GM23338 (cell line): ENCODE measurements at regions not wholly inside any gene's neighbourhood (a gene's known extent, or its start where the extent isn't known, plus 50 kb on each side); places are given as distances from the start of the nearest gene placed in this dataset.

Experiments used
- ATAC-seq: fragments of 200-7000 bp; cut with Tn5 transposase; 3 replicates; pipeline ENCODE4 v1.9.1; 2020
- DNase-seq: peaks from one replicate; pipeline ENCODE4 v3.0.0-alpha.2; 2015; ENCODE audit warnings: low spot score
- H2AFZ ChIP-seq: fragments of 200-600 bp; sonication (generic); 2 replicates; pipeline ENCODE4 v1.8.0; 2016; ENCODE audit warnings: antibody characterized with exemption, mild to moderate bottlenecking, moderate library complexity
- H3F3A ChIP-seq: fragments of 200-600 bp; sonication (generic); replicated peaks from 2 replicates; pipeline ENCODE4 v1.8.0; 2017; ENCODE audit warnings: antibody characterized with exemption, mixed run types, low read depth
- H3K27ac ChIP-seq: fragments of 200-600 bp; sonication (generic); 2 replicates; pipeline ENCODE4 v1.6.1; 2016; ENCODE audit warnings: low read depth
- H3K27me3 ChIP-seq: fragments of 200-600 bp; sonication (generic); 2 replicates; pipeline ENCODE4 v1.8.0; 2016; ENCODE audit warnings: mild to moderate bottlenecking, mixed run types, moderate library complexity; ENCODE audit not compliant: insufficient read depth
- H3K36me3 ChIP-seq: fragments of 200-600 bp; sonication (generic); 2 replicates; pipeline ENCODE4 v1.8.0; 2016; ENCODE audit warnings: mild to moderate bottlenecking; ENCODE audit not compliant: insufficient read depth
- H3K4me1 ChIP-seq: fragments of 200-600 bp; sonication (generic); 2 replicates; pipeline ENCODE4 v1.8.0; 2016; ENCODE audit warnings: mild to moderate bottlenecking, moderate library complexity; ENCODE audit not compliant: insufficient read depth
- H3K4me2 ChIP-seq: fragments of 200-600 bp; sonication (generic); 2 replicates; pipeline ENCODE4 v1.7.1; 2017; ENCODE audit warnings: mixed run types
- H3K4me3 ChIP-seq: fragments of 200-600 bp; sonication (generic); 2 replicates; pipeline ENCODE4 v1.6.1; 2016; ENCODE audit warnings: mixed run types
- H3K79me2 ChIP-seq: fragments of 200-600 bp; sonication (generic); replicated peaks from 2 replicates; pipeline ENCODE4 v1.8.0; 2017; ENCODE audit warnings: mild to moderate bottlenecking; ENCODE audit not compliant: insufficient read depth
- H3K9me2 ChIP-seq: fragments of 200-600 bp; sonication (generic); 2 replicates; pipeline ENCODE4 v1.8.0; 2017; ENCODE audit not compliant: insufficient read depth
- H4K20me1 ChIP-seq: fragments of 200-600 bp; sonication (generic); replicated peaks from 2 replicates; pipeline ENCODE4 v1.8.0; 2017; ENCODE audit warnings: mild to moderate bottlenecking; ENCODE audit not compliant: insufficient read depth
- H3K27ac Mint-ChIP-seq: 2 replicates; pipeline ENCODE4 v1.8.0; 2020; ENCODE audit warnings: inconsistent platforms, mild to moderate bottlenecking, moderate library complexity, mixed read lengths
- H3K27me3 Mint-ChIP-seq: 3 replicates; pipeline ENCODE4 v1.8.0; 2022; ENCODE audit warnings: low read depth, mild to moderate bottlenecking, moderate library complexity, mixed read lengths, inconsistent platforms; ENCODE audit not compliant: insufficient read depth, poor library complexity
- H3K36me3 Mint-ChIP-seq: 3 replicates; pipeline ENCODE4 v1.8.0; 2021; ENCODE audit warnings: low read depth, mild to moderate bottlenecking, inconsistent platforms, moderate library complexity, mixed read lengths
- H3K4me1 Mint-ChIP-seq: 3 replicates; pipeline ENCODE4 v1.8.0; 2020; ENCODE audit warnings: mild to moderate bottlenecking, inconsistent platforms, mixed read lengths
- H3K4me3 Mint-ChIP-seq: 3 replicates; pipeline ENCODE4 v1.8.0; 2021; ENCODE audit warnings: moderate library complexity, mild to moderate bottlenecking, inconsistent platforms, mixed read lengths
- H3K9me3 Mint-ChIP-seq: 3 replicates; pipeline ENCODE4 v1.8.0; 2020; ENCODE audit warnings: moderate library complexity, mild to moderate bottlenecking, inconsistent platforms, mixed read lengths
- CREB1 ChIP-seq: fragments of 250-450 bp; sonication (Bioruptor Pico); IDR thresholded peaks from 2 replicates; pipeline ENCODE4 v1.5.0; 2020; ENCODE audit warnings: low read depth, mild to moderate bottlenecking, moderate library complexity
- EZH2phosphoT487 ChIP-seq: fragments of 200-600 bp; sonication (generic); IDR thresholded peaks from one replicate; pipeline ENCODE4 v1.8.1; 2018; ENCODE audit warnings: antibody characterized with exemption; ENCODE audit not compliant: unreplicated experiment
- NANOG ChIP-seq: IDR thresholded peaks from 2 replicates; pipeline ENCODE4 v1.6.1; 2016; ENCODE audit warnings: antibody characterized with exemption, borderline replicate concordance
- POLR2AphosphoS5 ChIP-seq: IDR thresholded peaks from 2 replicates; pipeline ENCODE4 v1.6.1; 2016; ENCODE audit warnings: antibody characterized with exemption, low read depth
- STAT1 ChIP-seq: IDR thresholded peaks from one replicate; pipeline ENCODE4 v1.6.1; 2016; ENCODE audit warnings: antibody characterized with exemption; ENCODE audit not compliant: unreplicated experiment
- ZNF114 ChIP-seq: fragments of 250-450 bp; sonication (Bioruptor Pico); IDR thresholded peaks from 2 replicates; pipeline ENCODE4 v1.5.0; 2020; ENCODE audit warnings: mild to moderate bottlenecking, moderate library complexity
- ZNF331 ChIP-seq: fragments of 250-450 bp; sonication (Bioruptor Pico); IDR thresholded peaks from 2 replicates; pipeline ENCODE4 v1.5.0; 2020; ENCODE audit warnings: low read depth, mild to moderate bottlenecking, moderate library complexity
- TF ChIP-seq, protein P1 (sequence below): IDR thresholded peaks from one replicate; pipeline ENCODE4 v1.6.1; 2018; ENCODE audit warnings: antibody characterized with exemption; ENCODE audit not compliant: unreplicated experiment
- TF ChIP-seq, protein P2 (sequence below): IDR thresholded peaks from 2 replicates; pipeline ENCODE4 v1.6.1; 2016; ENCODE audit warnings: antibody characterized with exemption
- TF ChIP-seq, protein P3 (sequence below): fragments of 250-450 bp; sonication (Bioruptor Pico); IDR thresholded peaks from 2 replicates; pipeline ENCODE4 v1.5.0; 2020; ENCODE audit warnings: mild to moderate bottlenecking, moderate library complexity

DNA sequence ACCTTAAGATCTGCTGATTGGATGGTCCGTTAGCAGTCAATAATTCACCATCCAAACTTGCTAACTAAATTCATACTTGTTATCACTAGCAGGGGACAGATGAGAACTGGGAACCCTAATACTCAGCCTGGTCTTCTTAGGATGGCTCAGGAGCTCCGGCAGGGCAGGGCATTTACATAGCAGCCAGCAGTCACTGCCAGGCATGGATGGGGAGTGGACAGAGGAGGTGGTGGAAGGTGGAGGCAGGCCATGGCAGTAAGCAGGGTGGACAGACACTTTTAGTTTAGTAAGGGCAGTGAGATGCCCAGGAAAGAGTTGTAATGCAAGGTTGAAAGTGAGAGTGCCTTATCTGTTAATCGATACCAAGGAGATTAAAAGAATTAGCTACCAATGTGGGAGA, 392.2 kb upstream of the CHST9 start:
- Histone ChIP-seq H2AFZ (peak overlapping the region; percentile 44; the same call in 1 of the 2 replicates), H3K27me3 (no peaks in the 10 kb centered on the region)
- TF ChIP-seq, protein P1, sequence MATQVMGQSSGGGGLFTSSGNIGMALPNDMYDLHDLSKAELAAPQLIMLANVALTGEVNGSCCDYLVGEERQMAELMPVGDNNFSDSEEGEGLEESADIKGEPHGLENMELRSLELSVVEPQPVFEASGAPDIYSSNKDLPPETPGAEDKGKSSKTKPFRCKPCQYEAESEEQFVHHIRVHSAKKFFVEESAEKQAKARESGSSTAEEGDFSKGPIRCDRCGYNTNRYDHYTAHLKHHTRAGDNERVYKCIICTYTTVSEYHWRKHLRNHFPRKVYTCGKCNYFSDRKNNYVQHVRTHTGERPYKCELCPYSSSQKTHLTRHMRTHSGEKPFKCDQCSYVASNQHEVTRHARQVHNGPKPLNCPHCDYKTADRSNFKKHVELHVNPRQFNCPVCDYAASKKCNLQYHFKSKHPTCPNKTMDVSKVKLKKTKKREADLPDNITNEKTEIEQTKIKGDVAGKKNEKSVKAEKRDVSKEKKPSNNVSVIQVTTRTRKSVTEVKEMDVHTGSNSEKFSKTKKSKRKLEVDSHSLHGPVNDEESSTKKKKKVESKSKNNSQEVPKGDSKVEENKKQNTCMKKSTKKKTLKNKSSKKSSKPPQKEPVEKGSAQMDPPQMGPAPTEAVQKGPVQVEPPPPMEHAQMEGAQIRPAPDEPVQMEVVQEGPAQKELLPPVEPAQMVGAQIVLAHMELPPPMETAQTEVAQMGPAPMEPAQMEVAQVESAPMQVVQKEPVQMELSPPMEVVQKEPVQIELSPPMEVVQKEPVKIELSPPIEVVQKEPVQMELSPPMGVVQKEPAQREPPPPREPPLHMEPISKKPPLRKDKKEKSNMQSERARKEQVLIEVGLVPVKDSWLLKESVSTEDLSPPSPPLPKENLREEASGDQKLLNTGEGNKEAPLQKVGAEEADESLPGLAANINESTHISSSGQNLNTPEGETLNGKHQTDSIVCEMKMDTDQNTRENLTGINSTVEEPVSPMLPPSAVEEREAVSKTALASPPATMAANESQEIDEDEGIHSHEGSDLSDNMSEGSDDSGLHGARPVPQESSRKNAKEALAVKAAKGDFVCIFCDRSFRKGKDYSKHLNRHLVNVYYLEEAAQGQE: no peak
- TF ChIP-seq NANOG: no peak
- TF ChIP-seq, protein P2, sequence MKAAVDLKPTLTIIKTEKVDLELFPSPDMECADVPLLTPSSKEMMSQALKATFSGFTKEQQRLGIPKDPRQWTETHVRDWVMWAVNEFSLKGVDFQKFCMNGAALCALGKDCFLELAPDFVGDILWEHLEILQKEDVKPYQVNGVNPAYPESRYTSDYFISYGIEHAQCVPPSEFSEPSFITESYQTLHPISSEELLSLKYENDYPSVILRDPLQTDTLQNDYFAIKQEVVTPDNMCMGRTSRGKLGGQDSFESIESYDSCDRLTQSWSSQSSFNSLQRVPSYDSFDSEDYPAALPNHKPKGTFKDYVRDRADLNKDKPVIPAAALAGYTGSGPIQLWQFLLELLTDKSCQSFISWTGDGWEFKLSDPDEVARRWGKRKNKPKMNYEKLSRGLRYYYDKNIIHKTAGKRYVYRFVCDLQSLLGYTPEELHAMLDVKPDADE: no peak
- no peak for TF ChIP-seq POLR2AphosphoS5
- TF ChIP-seq, protein P3, sequence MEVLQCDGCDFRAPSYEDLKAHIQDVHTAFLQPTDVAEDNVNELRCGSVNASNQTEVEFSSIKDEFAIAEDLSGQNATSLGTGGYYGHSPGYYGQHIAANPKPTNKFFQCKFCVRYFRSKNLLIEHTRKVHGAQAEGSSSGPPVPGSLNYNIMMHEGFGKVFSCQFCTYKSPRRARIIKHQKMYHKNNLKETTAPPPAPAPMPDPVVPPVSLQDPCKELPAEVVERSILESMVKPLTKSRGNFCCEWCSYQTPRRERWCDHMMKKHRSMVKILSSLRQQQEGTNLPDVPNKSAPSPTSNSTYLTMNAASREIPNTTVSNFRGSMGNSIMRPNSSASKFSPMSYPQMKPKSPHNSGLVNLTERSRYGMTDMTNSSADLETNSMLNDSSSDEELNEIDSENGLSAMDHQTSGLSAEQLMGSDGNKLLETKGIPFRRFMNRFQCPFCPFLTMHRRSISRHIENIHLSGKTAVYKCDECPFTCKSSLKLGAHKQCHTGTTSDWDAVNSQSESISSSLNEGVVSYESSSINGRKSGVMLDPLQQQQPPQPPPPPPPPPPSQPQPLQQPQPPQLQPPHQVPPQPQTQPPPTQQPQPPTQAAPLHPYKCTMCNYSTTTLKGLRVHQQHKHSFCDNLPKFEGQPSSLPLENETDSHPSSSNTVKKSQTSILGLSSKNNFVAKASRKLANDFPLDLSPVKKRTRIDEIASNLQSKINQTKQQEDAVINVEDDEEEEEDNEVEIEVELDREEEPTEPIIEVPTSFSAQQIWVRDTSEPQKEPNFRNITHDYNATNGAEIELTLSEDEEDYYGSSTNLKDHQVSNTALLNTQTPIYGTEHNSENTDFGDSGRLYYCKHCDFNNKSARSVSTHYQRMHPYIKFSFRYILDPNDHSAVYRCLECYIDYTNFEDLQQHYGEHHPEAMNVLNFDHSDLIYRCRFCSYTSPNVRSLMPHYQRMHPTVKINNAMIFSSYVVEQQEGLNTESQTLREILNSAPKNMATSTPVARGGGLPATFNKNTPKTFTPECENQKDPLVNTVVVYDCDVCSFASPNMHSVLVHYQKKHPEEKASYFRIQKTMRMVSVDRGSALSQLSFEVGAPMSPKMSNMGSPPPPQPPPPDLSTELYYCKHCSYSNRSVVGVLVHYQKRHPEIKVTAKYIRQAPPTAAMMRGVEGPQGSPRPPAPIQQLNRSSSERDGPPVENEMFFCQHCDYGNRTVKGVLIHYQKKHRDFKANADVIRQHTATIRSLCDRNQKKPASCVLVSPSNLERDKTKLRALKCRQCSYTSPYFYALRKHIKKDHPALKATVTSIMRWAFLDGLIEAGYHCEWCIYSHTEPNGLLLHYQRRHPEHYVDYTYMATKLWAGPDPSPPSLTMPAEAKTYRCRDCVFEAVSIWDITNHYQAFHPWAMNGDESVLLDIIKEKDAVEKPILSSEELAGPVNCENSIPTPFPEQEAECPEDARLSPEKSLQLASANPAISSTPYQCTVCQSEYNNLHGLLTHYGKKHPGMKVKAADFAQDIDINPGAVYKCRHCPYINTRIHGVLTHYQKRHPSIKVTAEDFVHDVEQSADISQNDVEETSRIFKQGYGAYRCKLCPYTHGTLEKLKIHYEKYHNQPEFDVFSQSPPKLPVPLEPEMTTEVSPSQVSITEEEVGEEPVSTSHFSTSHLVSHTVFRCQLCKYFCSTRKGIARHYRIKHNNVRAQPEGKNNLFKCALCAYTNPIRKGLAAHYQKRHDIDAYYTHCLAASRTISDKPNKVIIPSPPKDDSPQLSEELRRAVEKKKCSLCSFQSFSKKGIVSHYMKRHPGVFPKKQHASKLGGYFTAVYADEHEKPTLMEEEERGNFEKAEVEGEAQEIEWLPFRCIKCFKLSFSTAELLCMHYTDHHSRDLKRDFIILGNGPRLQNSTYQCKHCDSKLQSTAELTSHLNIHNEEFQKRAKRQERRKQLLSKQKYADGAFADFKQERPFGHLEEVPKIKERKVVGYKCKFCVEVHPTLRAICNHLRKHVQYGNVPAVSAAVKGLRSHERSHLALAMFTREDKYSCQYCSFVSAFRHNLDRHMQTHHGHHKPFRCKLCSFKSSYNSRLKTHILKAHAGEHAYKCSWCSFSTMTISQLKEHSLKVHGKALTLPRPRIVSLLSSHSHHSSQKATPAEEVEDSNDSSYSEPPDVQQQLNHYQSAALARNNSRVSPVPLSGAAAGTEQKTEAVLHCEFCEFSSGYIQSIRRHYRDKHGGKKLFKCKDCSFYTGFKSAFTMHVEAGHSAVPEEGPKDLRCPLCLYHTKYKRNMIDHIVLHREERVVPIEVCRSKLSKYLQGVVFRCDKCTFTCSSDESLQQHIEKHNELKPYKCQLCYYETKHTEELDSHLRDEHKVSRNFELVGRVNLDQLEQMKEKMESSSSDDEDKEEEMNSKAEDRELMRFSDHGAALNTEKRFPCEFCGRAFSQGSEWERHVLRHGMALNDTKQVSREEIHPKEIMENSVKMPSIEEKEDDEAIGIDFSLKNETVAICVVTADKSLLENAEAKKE (CRISPR knock-in tag): no peak
- TF ChIP-seq ZNF114 (CRISPR knock-in tag): no peak
- no peak for TF ChIP-seq ZNF331 (CRISPR knock-in tag)
- no peak for TF ChIP-seq EZH2phosphoT487
- TF ChIP-seq CREB1: no peak
- TF ChIP-seq STAT1: no peak

More for the DNA sequence above, 392.2 kb upstream of the CHST9 start:
- Mint-ChIP-seq H3K4me3 (no peak overlapping the region), H3K27ac (peak overlapping the region; percentile 81), H3K36me3 (peaks cover 10% of the 10 kb centered on the region), H3K4me1 (peaks cover 14% of the 10 kb centered on the region), H3K27me3 (peaks cover 2% of the 10 kb centered on the region), H3K9me3 (peaks cover 11% of the 10 kb centered on the region)
- no peak overlapping the region for H3K4me2 ChIP-seq
- peaks cover 14% of the 10 kb centered on the region for H3K4me1 ChIP-seq
- no peaks in the 10 kb centered on the region for H3F3A ChIP-seq
- H4K20me1 ChIP-seq: no peaks in the 10 kb centered on the region
- H3K9me2 ChIP-seq: no peaks in the 10 kb centered on the region
- H3K27ac ChIP-seq: no peak overlapping the region
- no peaks in the 10 kb centered on the region for H3K79me2 ChIP-seq
- peak; percentile 73 for ATAC-seq
- DNase-seq: no peak
- no peaks in the 10 kb centered on the region for H3K36me3 ChIP-seq
- H3K4me3 ChIP-seq: no peak overlapping the region
